Fibroblast of villous mesenchyme (primary cell): ENCODE measurements at regions not wholly inside any gene's neighbourhood (a gene's known extent, or its start where the extent isn't known, plus 50 kb on each side); places are given as distances from the start of the nearest gene placed in this dataset.

Source experiments
- DNase-seq: peaks from one replicate; pipeline ENCODE4 v3.0.0-alpha.2; 2010; ENCODE audit warnings: low read depth
- H3K4me3 ChIP-seq: 2 replicates; pipeline ENCODE4 v1.5.1; 2011; ENCODE audit warnings: low read depth, mild to moderate bottlenecking, low read length
- CTCF ChIP-seq: IDR thresholded peaks from 2 replicates; pipeline ENCODE4 v1.5.1; 2012; ENCODE audit warnings: low read depth, mild to moderate bottlenecking, low read length; ENCODE audit not compliant: insufficient read depth

- no peak overlapping the region for H3K4me3 ChIP-seq
- no peak for DNase-seq
- no peak for TF ChIP-seq CTCF
These were observed 93.4 kb downstream of the GLI2 start for GRCh38 chr2:120828829-120829632.

GRCh38 chr2:120829633-120830025 is 94.0 kb downstream of the GLI2 start:
- no peak for DNase-seq
- H3K4me3 ChIP-seq, result no peak overlapping the region
- TF ChIP-seq CTCF, result no peak

- no peak for TF ChIP-seq CTCF
- no peak for DNase-seq
- no peak overlapping the region for H3K4me3 ChIP-seq
These were observed 94.6 kb downstream of the GLI2 start for GRCh38 chr2:120830096-120830830.

- no peak for DNase-seq
- TF ChIP-seq CTCF, result no peak
- H3K4me3 ChIP-seq, result no peak overlapping the region
These were observed 95.4 kb downstream of the GLI2 start for GRCh38 chr2:120831086-120831485.

GRCh38 chr2:120831891-120832290 is 96.2 kb downstream of the GLI2 start:
- H3K4me3 ChIP-seq, result no peak overlapping the region
- DNase-seq, result no peak
- no peak for TF ChIP-seq CTCF

GRCh38 chr2:120832296-120833070 is 96.8 kb downstream of the GLI2 start:
- TF ChIP-seq CTCF, result no peak
- no peak overlapping the region for H3K4me3 ChIP-seq
- DNase-seq, result no peak
